Transverse colon (tissue), 4 donors: ENCODE measurements at regions not wholly inside any gene's neighbourhood (a gene's known extent, or its start where the extent isn't known, plus 50 kb on each side); places are given as distances from the start of the nearest gene placed in this dataset.
"Not testable (repeated sequence)": the region's sequence is repeated elsewhere in the genome, so short reads cannot be mapped to it uniquely, and the experiment has no call there.

Experiments
- DNase-seq: peaks from one replicate; pipeline ENCODE4 v3.0.0-alpha.2; 2019
- H3K27ac ChIP-seq, 4 donors: fragments of 200-600 bp; sonication (generic); 2 replicates each; pipeline ENCODE4 v1.5.1; 2016 to 2018; ENCODE audit warnings: inconsistent platforms in 4 of 4
- H3K27me3 ChIP-seq: fragments of 200-600 bp; sonication (generic); 2 replicates; pipeline ENCODE4 v1.5.1; 2017; ENCODE audit warnings: inconsistent platforms
- H3K36me3 ChIP-seq, 4 donors: fragments of 200-600 bp; sonication (generic); 2 replicates each; pipeline ENCODE4 v1.5.1; 2017 to 2019; ENCODE audit warnings: inconsistent platforms in 4 of 4
- H3K4me1 ChIP-seq, 4 donors: fragments of 200-600 bp; sonication (generic); 2 replicates each; pipeline ENCODE4 v1.5.1; 2017 to 2020; ENCODE audit warnings: inconsistent platforms in 4 of 4
- H3K4me3 ChIP-seq, 4 donors: fragments of 200-600 bp; sonication (generic); 1 replicate in 1 of 4; 2 replicates in 3 of 4; pipeline versions ENCODE4 v1.5.1 to v1.6.1; 2017 to 2019; ENCODE audit warnings: inconsistent platforms in 4 of 4
- H3K9me3 ChIP-seq, 2 donors: fragments of 200-600 bp; sonication (generic); 2 replicates each; pipeline ENCODE4 v1.5.1; 2017 to 2019; ENCODE audit warnings: inconsistent platforms in 2 of 2
- CTCF ChIP-seq, 5 experiments: fragments of 200-600 bp in 3 of 5; fragments of 450-650 bp in 2 of 5; sonication (generic) in 3 of 5; IDR thresholded peaks; 1 replicate in 2 of 5; 2 replicates in 3 of 5; pipeline ENCODE4 v1.5.1; 2016 to 2017; ENCODE audit warnings: antibody characterized with exemption in 5 of 5, inconsistent platforms in 3 of 5, mild to moderate bottlenecking in 2 of 5, moderate library complexity in 1 of 5
- EP300 ChIP-seq: sonication (generic); formaldehyde crosslinking; IDR thresholded peaks from one replicate; pipeline ENCODE4 v1.6.1; 2017; ENCODE audit warnings: antibody characterized with exemption, low read depth
- POLR2A ChIP-seq: fragments of 450-650 bp; IDR thresholded peaks from one replicate; pipeline ENCODE4 v1.6.1; 2016; ENCODE audit warnings: antibody characterized with exemption, mild to moderate bottlenecking, moderate library complexity
- POLR2AphosphoS5 ChIP-seq, 3 donors: sonication (generic); formaldehyde crosslinking; IDR thresholded peaks; one replicate each; pipeline ENCODE4 v1.6.1; 2016; ENCODE audit warnings: antibody characterized with exemption in 3 of 3
- WGBS, 2 donors: methylation state at CpG; one replicate each; pipeline ENCODE4 v1.1.5; 2018; ENCODE audit warnings: low coverage in 1 of 2; 5-methylcytosine and 5-hydroxymethylcytosine counted together
- in situ Hi-C, 4 donors: fragments of 200-750 bp; cut with MboI; loops; one replicate each; pipeline versions ENCODE4 v1.15.0 to v1.15.1; 2017; ENCODE audit warnings: low sequenced_read_pairs in 3 of 4, low pct_ligation_motif_present in 1 of 4, low pct_unique_long_range_greater_than_20kb in 1 of 4
- intact Hi-C: fragments of 100-400 bp; cut with DNase I; formaldehyde crosslinking; loops from one replicate; pipeline ENCODE4 v1.15.1; 2023; ENCODE audit warnings: low total_unique reads

GRCh38 chr5:175343308-175343707, 100.7 kb downstream of the DRD1 start:
- Histone ChIP-seq H3K4me3 (no peak overlapping the region), H3K36me3 (no peaks in the 10 kb centered on the region), H3K27ac (no peak overlapping the region), H3K4me1 (no peaks in the 10 kb centered on the region), H3K27me3 (no peaks in the 10 kb centered on the region), H3K9me3 (no peaks in the 10 kb centered on the region)
- 68 to 100% methylated on average over 2 of the region's 2 CpGs for WGBS, 2 donors
- DNase-seq, result no peak
- TF ChIP-seq POLR2AphosphoS5 (IDR thresholded peaks at IDR 0.05) (no peak), POLR2A (no peak), CTCF (IDR thresholded peaks at IDR 0.05) (no peak), EP300 (no peak)
- intact Hi-C loops, result no loop called here
- in situ Hi-C loops, result no loop called here

GRCh38 chr5:175340180-175340579, 103.8 kb downstream of the DRD1 start:
- in situ Hi-C loops (no loop called here), intact Hi-C loops (no loop called here)
- Histone ChIP-seq H3K9me3 (no peaks in the 10 kb centered on the region), H3K4me1 (no peaks in the 10 kb centered on the region), H3K4me3 (no peak overlapping the region), H3K27me3 (no peaks in the 10 kb centered on the region), H3K27ac (no peak overlapping the region), H3K36me3 (no peaks in the 10 kb centered on the region)
- no peak for TF ChIP-seq POLR2AphosphoS5 (IDR thresholded peaks at IDR 0.05)
- no peak for TF ChIP-seq CTCF (IDR thresholded peaks at IDR 0.05)
- no peak for TF ChIP-seq EP300
- TF ChIP-seq POLR2A, result no peak
- 43 to 48% methylated on average over 2 of the region's 2 CpGs for WGBS, 2 donors
- no peak for DNase-seq

- intact Hi-C loops (no loop called here), in situ Hi-C loops (no loop called here)
- H3K9me3 ChIP-seq, result no peaks in the 10 kb centered on the region
- H3K36me3 ChIP-seq, result no peaks in the 10 kb centered on the region
- no peak overlapping the region for H3K27ac ChIP-seq
- WGBS, 2 donors, result 67 to 83% methylated on average over 1 to 3 of the region's 3 CpGs
- no peaks in the 10 kb centered on the region for H3K27me3 ChIP-seq
- DNase-seq, result no peak
- no peak for TF ChIP-seq POLR2A
- no peaks in the 10 kb centered on the region for H3K4me1 ChIP-seq
- H3K4me3 ChIP-seq, result no peak overlapping the region
These were observed 106.3 kb downstream of the DRD1 start for GRCh38 chr5:175337680-175338079.

DNA sequence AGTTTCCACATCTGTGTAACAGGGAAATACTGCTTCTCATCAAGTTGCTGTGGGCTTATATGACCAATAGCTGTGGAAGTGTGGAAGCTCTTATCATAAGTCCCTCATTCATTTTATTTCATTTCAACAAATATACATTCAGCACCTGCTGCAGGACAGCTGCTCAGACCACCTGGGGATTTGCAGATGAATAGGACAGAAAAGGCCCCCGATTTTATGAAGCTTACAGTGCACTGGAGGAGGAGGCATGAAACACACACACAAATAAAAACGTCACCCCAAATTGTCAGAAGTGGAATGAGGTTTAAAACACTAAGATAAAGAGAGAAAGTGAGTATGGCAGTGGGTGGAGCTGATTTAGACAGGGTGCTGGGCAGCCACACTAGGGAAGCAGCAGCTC, 107.2 kb downstream of the DRD1 start:
- Histone ChIP-seq H3K27me3 (no peaks in the 10 kb centered on the region), H3K27ac (no peak overlapping the region), H3K4me3 (no peak overlapping the region), H3K9me3 (no peaks in the 10 kb centered on the region), H3K36me3 (no peaks in the 10 kb centered on the region), H3K4me1 (no peaks in the 10 kb centered on the region)
- TF ChIP-seq POLR2AphosphoS5 (IDR thresholded peaks at IDR 0.05) (no peak), CTCF (IDR thresholded peaks at IDR 0.05) (no peak), POLR2A (no peak), EP300 (no peak)
- in situ Hi-C loops, result no loop called here
- intact Hi-C loops, result no loop called here
- WGBS, 2 donors, result 23 to 36% methylated on average over 2 of the region's 2 CpGs
- DNase-seq, result no peak

- 52 to 77% methylated on average over 5 of the region's 5 CpGs for WGBS, 2 donors
- no peak for DNase-seq
- TF ChIP-seq POLR2AphosphoS5 (IDR thresholded peaks at IDR 0.05) (no peak), EP300 (no peak), POLR2A (no peak), CTCF (IDR thresholded peaks at IDR 0.05) (no peak)
- Histone ChIP-seq H3K27me3 (no peaks in the 10 kb centered on the region), H3K36me3 (no peaks in the 10 kb centered on the region), H3K27ac (no peak overlapping the region), H3K4me3 (no peak overlapping the region), H3K4me1 (no peaks in the 10 kb centered on the region), H3K9me3 (no peaks in the 10 kb centered on the region)
- intact Hi-C loops, result no loop called here
- in situ Hi-C loops, result no loop called here
These were observed 108.3 kb downstream of the DRD1 start for GRCh38 chr5:175335691-175336090.

- 70% methylated on average over 14 of the region's 14 CpGs; no CpG with 5 or more reads in 1 of the 2 donors for WGBS, 2 donors
- H3K36me3 ChIP-seq, H3K27ac ChIP-seq, H3K9me3 ChIP-seq, H3K4me1 ChIP-seq, in situ Hi-C loops, H3K27me3 ChIP-seq, DNase-seq, H3K4me3 ChIP-seq, intact Hi-C loops: not testable (repeated sequence)
These were observed 112.6 kb downstream of the DRD1 start for GRCh38 chr5:175331173-175332036.
